ENCODE measurements at regions not wholly inside any gene's neighbourhood (a gene's known extent, or its start where the extent isn't known, plus 50 kb on each side); places are given as distances from the start of the nearest gene placed in this dataset.

GRCh38 chr2:8138923-8139667, 542.8 kb upstream of the ID2 start:
- TF ChIP-seq POLR2A (IDR thresholded peaks at IDR 0.05) = no peak
- TF ChIP-seq, protein P1, sequence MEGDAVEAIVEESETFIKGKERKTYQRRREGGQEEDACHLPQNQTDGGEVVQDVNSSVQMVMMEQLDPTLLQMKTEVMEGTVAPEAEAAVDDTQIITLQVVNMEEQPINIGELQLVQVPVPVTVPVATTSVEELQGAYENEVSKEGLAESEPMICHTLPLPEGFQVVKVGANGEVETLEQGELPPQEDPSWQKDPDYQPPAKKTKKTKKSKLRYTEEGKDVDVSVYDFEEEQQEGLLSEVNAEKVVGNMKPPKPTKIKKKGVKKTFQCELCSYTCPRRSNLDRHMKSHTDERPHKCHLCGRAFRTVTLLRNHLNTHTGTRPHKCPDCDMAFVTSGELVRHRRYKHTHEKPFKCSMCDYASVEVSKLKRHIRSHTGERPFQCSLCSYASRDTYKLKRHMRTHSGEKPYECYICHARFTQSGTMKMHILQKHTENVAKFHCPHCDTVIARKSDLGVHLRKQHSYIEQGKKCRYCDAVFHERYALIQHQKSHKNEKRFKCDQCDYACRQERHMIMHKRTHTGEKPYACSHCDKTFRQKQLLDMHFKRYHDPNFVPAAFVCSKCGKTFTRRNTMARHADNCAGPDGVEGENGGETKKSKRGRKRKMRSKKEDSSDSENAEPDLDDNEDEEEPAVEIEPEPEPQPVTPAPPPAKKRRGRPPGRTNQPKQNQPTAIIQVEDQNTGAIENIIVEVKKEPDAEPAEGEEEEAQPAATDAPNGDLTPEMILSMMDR (IDR thresholded peaks at IDR 0.05 in 4 of 5, conservative IDR thresholded peaks at IDR 0.05 in 1 of 5) = no peak
